DND-41 (cell line): ENCODE measurements at regions not wholly inside any gene's neighbourhood (a gene's known extent, or its start where the extent isn't known, plus 50 kb on each side); places are given as distances from the start of the nearest gene placed in this dataset.

Experiments used
- ATAC-seq: fragments of 200-7000 bp; cut with Tn5 transposase; 3 replicates; pipeline ENCODE4 v1.9.1; 2021; ENCODE audit warnings: low read depth; ENCODE audit not compliant: insufficient read depth
- DNase-seq: peaks from one replicate; pipeline ENCODE4 v3.0.0-alpha.2; 2020
- H2AFZ ChIP-seq: 2 replicates; pipeline ENCODE4 v1.6.0; 2012; ENCODE audit warnings: low read depth, low read length
- H3K27ac ChIP-seq: 2 replicates; pipeline ENCODE4 v1.5.1; 2012; ENCODE audit warnings: low read length, inconsistent platforms
- H3K27me3 ChIP-seq: fragments of 200-600 bp; sonication (generic); 2 replicates; pipeline ENCODE4 v1.6.0; 2012; ENCODE audit warnings: low read length, mild to moderate bottlenecking, inconsistent platforms; ENCODE audit not compliant: insufficient read depth, poor library complexity
- H3K36me3 ChIP-seq: 2 replicates; pipeline ENCODE4 v1.5.1; 2012; ENCODE audit warnings: low read length, inconsistent platforms; ENCODE audit not compliant: insufficient read depth
- H3K4me1 ChIP-seq: 2 replicates; pipeline ENCODE4 v1.5.1; 2012; ENCODE audit warnings: mild to moderate bottlenecking, low read length; ENCODE audit not compliant: insufficient read depth
- H3K4me2 ChIP-seq: 2 replicates; pipeline ENCODE4 v1.6.0; 2012; ENCODE audit warnings: mild to moderate bottlenecking, moderate library complexity, low read length, inconsistent platforms; ENCODE audit not compliant: insufficient read depth
- H3K4me3 ChIP-seq, 2 experiments: fragments of 200-600 bp in 1 of 2; shearing (Covaris generic) in 1 of 2; 2 replicates each; pipeline ENCODE4 v1.5.1; 2012 to 2016; ENCODE audit warnings: inconsistent platforms in 2 of 2, low read length in 2 of 2, mild to moderate bottlenecking in 2 of 2, low read depth in 1 of 2, moderate library complexity in 1 of 2
- H3K79me2 ChIP-seq: 2 replicates; pipeline ENCODE4 v1.6.0; 2012; ENCODE audit warnings: low read length, inconsistent platforms; ENCODE audit not compliant: insufficient read depth
- H3K9ac ChIP-seq: 2 replicates; pipeline ENCODE4 v1.6.0; 2012; ENCODE audit warnings: low read depth, mild to moderate bottlenecking, inconsistent platforms, low read length, moderate library complexity
- H3K9me3 ChIP-seq: 2 replicates; pipeline ENCODE4 v1.5.1; 2012; ENCODE audit warnings: low read length, moderate library complexity, mild to moderate bottlenecking, inconsistent platforms; ENCODE audit not compliant: insufficient read depth, severe bottlenecking
- H4K20me1 ChIP-seq: 2 replicates; pipeline ENCODE4 v1.6.0; 2012; ENCODE audit warnings: low read length; ENCODE audit not compliant: insufficient read depth
- CTCF ChIP-seq: IDR thresholded peaks from 2 replicates; pipeline ENCODE4 v1.5.1; 2012; ENCODE audit warnings: borderline replicate concordance, low read length, moderate library complexity, mild to moderate bottlenecking; ENCODE audit not compliant: poor library complexity, severe bottlenecking; ENCODE audit errors: extremely low read depth
- EZH2 ChIP-seq: IDR thresholded peaks from 3 replicates; pipeline ENCODE4 v1.6.1; 2012; ENCODE audit warnings: borderline replicate concordance, low read depth, mild to moderate bottlenecking, moderate library complexity, low read length, inconsistent platforms; ENCODE audit not compliant: severe bottlenecking

DNA sequence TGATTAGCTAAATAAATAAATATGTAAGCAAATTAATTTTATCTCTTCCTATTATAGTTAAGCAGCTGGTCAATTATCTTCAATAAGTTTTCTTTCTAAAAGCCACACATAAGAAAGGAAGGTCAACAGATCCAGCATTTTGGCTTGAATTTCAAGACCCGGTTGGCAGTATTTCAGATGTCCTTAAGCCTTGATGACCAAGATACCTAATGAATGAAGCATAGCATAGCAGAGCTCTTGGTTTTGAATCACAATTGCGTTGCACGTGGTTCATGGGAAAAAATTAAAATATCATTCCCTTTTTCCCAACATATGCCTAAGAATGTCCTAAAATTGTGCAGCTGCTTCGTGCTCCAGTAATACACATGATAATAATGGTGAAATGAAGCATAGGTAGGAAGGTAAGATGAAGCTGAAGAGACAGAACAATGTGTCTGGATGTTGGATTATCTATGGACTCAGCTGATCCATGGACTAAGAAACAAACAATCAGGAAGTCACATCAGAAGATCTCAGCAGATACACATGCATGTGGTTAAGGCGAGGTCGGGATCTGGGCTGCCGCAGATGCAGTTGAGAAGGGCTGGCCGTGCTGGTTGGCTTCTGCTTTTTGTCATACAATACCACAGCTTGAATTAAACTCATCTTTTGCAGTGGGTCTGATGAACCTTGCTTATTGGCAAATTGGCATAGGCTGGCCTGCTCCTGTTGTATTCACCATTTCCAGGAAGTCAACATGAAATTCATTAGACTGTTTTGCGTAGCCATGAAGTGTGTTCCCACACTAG lies 284.9 kb upstream of the RUNX1 start:
- no peak overlapping the region for H3K27ac ChIP-seq

GRCh38 chr21:35332841-35333426 lies 283.8 kb upstream of the RUNX1 start:
- DNase-seq (peak; percentile 36), ATAC-seq (peak; percentile 84)
- Histone ChIP-seq H2AFZ (no peak overlapping the region), H3K4me2 (no peak overlapping the region), H3K27me3 (no peaks in the 10 kb centered on the region), H3K4me1 (peaks cover 26% of the 10 kb centered on the region), H3K79me2 (no peaks in the 10 kb centered on the region), H3K27ac (no peak overlapping the region), H3K36me3 (no peaks in the 10 kb centered on the region), H3K4me3 (no peak overlapping the region), H3K9ac (no peak overlapping the region), H4K20me1 (no peaks in the 10 kb centered on the region), H3K9me3 (no peaks in the 10 kb centered on the region)
- TF ChIP-seq EZH2 (no peak), CTCF (no peak)

More for the DNA sequence above, 284.9 kb upstream of the RUNX1 start:
- Histone ChIP-seq H4K20me1 (no peaks in the 10 kb centered on the region), H3K36me3 (no peaks in the 10 kb centered on the region), H3K27me3 (no peaks in the 10 kb centered on the region), H3K4me3 (no peak overlapping the region), H3K9ac (no peak overlapping the region), H3K4me1 (peaks cover 26% of the 10 kb centered on the region), H3K9me3 (no peaks in the 10 kb centered on the region), H3K79me2 (no peaks in the 10 kb centered on the region), H2AFZ (no peak overlapping the region), H3K4me2 (no peak overlapping the region)
- TF ChIP-seq EZH2 (no peak), CTCF (no peak)
- peak; percentile 55 for DNase-seq
- peak; percentile 75 for ATAC-seq

- Histone ChIP-seq H3K4me2 (no peak overlapping the region), H4K20me1 (no peaks in the 10 kb centered on the region), H3K4me1 (peaks cover 25% of the 10 kb centered on the region), H3K36me3 (no peaks in the 10 kb centered on the region), H2AFZ (no peak overlapping the region), H3K9ac (no peak overlapping the region), H3K4me3 (no peak overlapping the region), H3K79me2 (no peaks in the 10 kb centered on the region), H3K27me3 (no peaks in the 10 kb centered on the region), H3K9me3 (no peaks in the 10 kb centered on the region), H3K27ac (no peak overlapping the region)
- no peak for ATAC-seq
- no peak for DNase-seq
- TF ChIP-seq CTCF (no peak), EZH2 (no peak)
These were observed 281.0 kb upstream of the RUNX1 start for GRCh38 chr21:35329940-35330660.
